ENCODE measurements at regions not wholly inside any gene's neighbourhood (a gene's known extent, or its start where the extent isn't known, plus 50 kb on each side); places are given as distances from the start of the nearest gene placed in this dataset.

- in situ Hi-C loops (cut with MboI; ENCODE audit: low sequenced_read_pairs in 4 of 4), result no loop called here
- intact Hi-C loops (cut with DNase I; ENCODE audit: low total_unique reads), result no loop called here
- ATAC-seq, result no peak
- Histone ChIP-seq H3K4me3 (no peak overlapping the region), H3K4me1 (no peaks in the 10 kb centered on the region), H3K27ac (no peak overlapping the region), H3K9me3 (no peaks in the 10 kb centered on the region), H3K36me3 (no peaks in the 10 kb centered on the region), H3K27me3 (no peaks in the 10 kb centered on the region)
- no peak for DNase-seq
- TF ChIP-seq POLR2A (IDR thresholded peaks at IDR 0.05), result no peak
- TF ChIP-seq, protein P1, sequence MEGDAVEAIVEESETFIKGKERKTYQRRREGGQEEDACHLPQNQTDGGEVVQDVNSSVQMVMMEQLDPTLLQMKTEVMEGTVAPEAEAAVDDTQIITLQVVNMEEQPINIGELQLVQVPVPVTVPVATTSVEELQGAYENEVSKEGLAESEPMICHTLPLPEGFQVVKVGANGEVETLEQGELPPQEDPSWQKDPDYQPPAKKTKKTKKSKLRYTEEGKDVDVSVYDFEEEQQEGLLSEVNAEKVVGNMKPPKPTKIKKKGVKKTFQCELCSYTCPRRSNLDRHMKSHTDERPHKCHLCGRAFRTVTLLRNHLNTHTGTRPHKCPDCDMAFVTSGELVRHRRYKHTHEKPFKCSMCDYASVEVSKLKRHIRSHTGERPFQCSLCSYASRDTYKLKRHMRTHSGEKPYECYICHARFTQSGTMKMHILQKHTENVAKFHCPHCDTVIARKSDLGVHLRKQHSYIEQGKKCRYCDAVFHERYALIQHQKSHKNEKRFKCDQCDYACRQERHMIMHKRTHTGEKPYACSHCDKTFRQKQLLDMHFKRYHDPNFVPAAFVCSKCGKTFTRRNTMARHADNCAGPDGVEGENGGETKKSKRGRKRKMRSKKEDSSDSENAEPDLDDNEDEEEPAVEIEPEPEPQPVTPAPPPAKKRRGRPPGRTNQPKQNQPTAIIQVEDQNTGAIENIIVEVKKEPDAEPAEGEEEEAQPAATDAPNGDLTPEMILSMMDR (IDR thresholded peaks at IDR 0.05 in 4 of 5, conservative IDR thresholded peaks at IDR 0.05 in 1 of 5), result no peak
Observed at GRCh38 chr2:13102397-13103063, 385.8 kb downstream of the TRIB2 start.

DNA sequence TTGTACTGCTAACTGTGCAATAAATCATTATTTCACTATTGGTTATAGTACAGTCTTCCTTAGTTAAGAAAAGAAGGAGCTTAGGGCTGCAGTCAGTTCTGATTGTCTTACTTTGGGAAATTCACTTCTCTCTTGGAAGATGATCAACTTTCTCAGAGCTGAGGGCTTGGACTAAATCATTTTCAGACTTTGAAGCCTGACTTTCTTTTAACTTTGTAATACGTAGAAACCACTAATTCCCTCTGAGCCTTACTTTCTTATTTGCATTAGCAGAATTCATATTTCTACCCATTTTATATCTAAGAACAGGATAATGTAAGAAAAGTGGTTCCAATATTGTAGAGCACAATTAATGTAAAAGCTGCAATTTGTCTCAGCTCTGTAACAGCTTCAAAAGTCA is 386.4 kb downstream of the TRIB2 start:
- Histone ChIP-seq H3K27ac (no peak overlapping the region), H3K36me3 (no peaks in the 10 kb centered on the region), H3K4me1 (no peaks in the 10 kb centered on the region), H3K9me3 (no peaks in the 10 kb centered on the region), H3K27me3 (no peaks in the 10 kb centered on the region), H3K4me3 (no peak overlapping the region)
- in situ Hi-C loops (cut with MboI; ENCODE audit: low sequenced_read_pairs in 4 of 4) (no loop called here), intact Hi-C loops (cut with DNase I; ENCODE audit: low total_unique reads) (no loop called here)
- ATAC-seq (no peak), DNase-seq (no peak)
- TF ChIP-seq POLR2A (IDR thresholded peaks at IDR 0.05), result no peak
- TF ChIP-seq, protein P1 (IDR thresholded peaks at IDR 0.05 in 4 of 5, conservative IDR thresholded peaks at IDR 0.05 in 1 of 5), result no peak

DNA sequence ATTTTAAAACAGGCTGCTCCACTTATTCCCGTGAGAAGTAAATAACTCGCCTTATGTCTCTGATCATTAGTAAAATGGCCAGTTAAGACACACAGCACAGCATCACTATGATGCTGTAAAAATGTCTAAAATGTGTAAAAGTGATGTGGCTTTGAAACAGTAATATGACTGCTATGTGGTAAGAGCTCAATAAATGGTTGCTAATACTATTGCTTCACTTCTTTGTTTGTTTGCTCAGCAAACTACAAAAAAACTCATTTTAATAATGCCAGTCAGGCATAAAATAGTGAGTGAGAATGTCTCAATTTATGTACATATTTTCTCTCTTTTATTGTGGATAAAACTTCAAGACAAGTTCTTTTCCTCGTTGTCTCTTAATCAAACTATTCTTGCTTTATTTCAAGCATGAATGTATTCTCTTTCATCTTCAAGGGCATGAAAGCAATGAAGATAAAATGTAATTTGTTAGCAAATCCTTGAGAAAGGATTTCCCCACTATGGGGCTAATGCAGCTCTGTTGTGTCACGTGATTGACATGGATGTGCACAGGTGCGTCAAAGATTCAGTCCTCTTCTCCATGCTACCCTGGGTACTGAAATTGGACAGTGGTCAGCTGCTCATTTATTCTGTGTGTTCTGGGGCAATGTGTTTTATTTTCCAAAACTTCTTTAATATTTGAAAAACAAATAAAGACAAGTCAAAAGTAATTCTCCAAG is 387.2 kb downstream of the TRIB2 start:
- no peaks in the 10 kb centered on the region for H3K27me3 ChIP-seq
- in situ Hi-C loops (cut with MboI; ENCODE audit: low sequenced_read_pairs in 4 of 4), result no loop called here
- ATAC-seq, result no peak

GRCh38 chr2:13104723-13105122 is 388.0 kb downstream of the TRIB2 start:
- no peak for TF ChIP-seq POLR2A (IDR thresholded peaks at IDR 0.05)
- TF ChIP-seq, protein P1 (IDR thresholded peaks at IDR 0.05 in 4 of 5, conservative IDR thresholded peaks at IDR 0.05 in 1 of 5), result no peak

More for the DNA sequence above, 387.2 kb downstream of the TRIB2 start:
- H3K4me1 ChIP-seq, result no peaks in the 10 kb centered on the region
- H3K36me3 ChIP-seq, result no peaks in the 10 kb centered on the region
- no peak for TF ChIP-seq POLR2A (IDR thresholded peaks at IDR 0.05)
- TF ChIP-seq, protein P1 (IDR thresholded peaks at IDR 0.05 in 4 of 5, conservative IDR thresholded peaks at IDR 0.05 in 1 of 5), result no peak
- H3K9me3 ChIP-seq, result no peaks in the 10 kb centered on the region
- no peak overlapping the region for H3K4me3 ChIP-seq
- no peak overlapping the region for H3K27ac ChIP-seq
- intact Hi-C loops (cut with DNase I; ENCODE audit: low total_unique reads), result no loop called here
- no peak for DNase-seq

More at GRCh38 chr2:13104723-13105122, 388.0 kb downstream of the TRIB2 start:
- DNase-seq, result no peak
- H3K36me3 ChIP-seq, result no peaks in the 10 kb centered on the region
- intact Hi-C loops (cut with DNase I; ENCODE audit: low total_unique reads), result no loop called here
- H3K4me1 ChIP-seq, result no peaks in the 10 kb centered on the region
- H3K27ac ChIP-seq, result no peak overlapping the region
- no peaks in the 10 kb centered on the region for H3K27me3 ChIP-seq
- no peak overlapping the region for H3K4me3 ChIP-seq
- no peaks in the 10 kb centered on the region for H3K9me3 ChIP-seq
- in situ Hi-C loops (cut with MboI; ENCODE audit: low sequenced_read_pairs in 4 of 4), result no loop called here
- ATAC-seq, result no peak

Data from gastrocnemius medialis (tissue), 4 donors.